K562 (cell line): ENCODE measurements at regions not wholly inside any gene's neighbourhood (a gene's known extent, or its start where the extent isn't known, plus 50 kb on each side); places are given as distances from the start of the nearest gene placed in this dataset.

Experiments used
- ATF1 ChIP-seq, 2 experiments: fragments of 450-650 bp in 1 of 2; IDR thresholded peaks; 2 replicates each; pipeline ENCODE4 v1.6.1; 2016; ENCODE audit warnings: missing compliant biosample characterization in 1 of 2, missing genetic modification characterization in 1 of 2
- BRCA1 ChIP-seq, 2 experiments: fragments of 450-650 bp in 1 of 2; sonication (generic) in 1 of 2; formaldehyde crosslinking in 1 of 2; IDR thresholded peaks; 2 replicates each; pipeline versions ENCODE4 v1.5.0 to v1.6.1; 2017 to 2020; ENCODE audit warnings: mild to moderate bottlenecking in 1 of 2, missing genetic modification reagents in 1 of 2
- CHD1 ChIP-seq: fragments of 200-600 bp; sonication (generic); IDR thresholded peaks from one replicate; pipeline ENCODE4 v1.6.1; 2012; ENCODE audit warnings: mild to moderate bottlenecking, moderate library complexity, low read length, inconsistent platforms
- CREBBP ChIP-seq: IDR thresholded peaks from one replicate; pipeline ENCODE4 v1.6.1; 2012; ENCODE audit warnings: low read depth, mild to moderate bottlenecking, control low read depth, inconsistent platforms, low read length
- EZH2 ChIP-seq: IDR thresholded peaks from 2 replicates; pipeline ENCODE4 v1.6.1; 2012; ENCODE audit warnings: low read depth, mild to moderate bottlenecking, inconsistent platforms, low read length, borderline replicate concordance
- HCFC1 ChIP-seq: IDR thresholded peaks from 2 replicates; pipeline ENCODE4 v1.6.1; 2012; ENCODE audit warnings: low read depth, low read length, improper control_type of control experiment
- MEIS2 ChIP-seq: fragments of 450-650 bp; IDR thresholded peaks from 2 replicates; pipeline ENCODE4 v1.6.1; 2014; ENCODE audit warnings: mild to moderate bottlenecking; ENCODE audit not compliant: partially characterized antibody
- POLR2A ChIP-seq: fragments of 450-650 bp; conservative IDR thresholded peaks from 2 replicates; pipeline ENCODE4 v1.6.1; 2016
- SETDB1 ChIP-seq: IDR thresholded peaks from one replicate; pipeline ENCODE4 v1.6.1; 2012; ENCODE audit warnings: low read length, control low read depth, inconsistent platforms
- SIN3A ChIP-seq, 2 experiments: fragments of 150-350 bp in 1 of 2; IDR thresholded peaks; 2 replicates each; pipeline ENCODE4 v1.6.1; 2011 to 2016; ENCODE audit warnings: borderline replicate concordance in 2 of 2, low read depth in 2 of 2, low read length in 2 of 2, mild to moderate bottlenecking in 2 of 2, moderate library complexity in 2 of 2; ENCODE audit not compliant: control insufficient read depth in 1 of 2
- SMARCC2 ChIP-seq: fragments of 450-650 bp; IDR thresholded peaks from 2 replicates; pipeline ENCODE4 v1.6.1; 2017; ENCODE audit warnings: antibody characterized with exemption, moderate library complexity, mild to moderate bottlenecking, low read depth
- TF ChIP-seq, protein P1 (sequence below), 3 experiments: IDR thresholded peaks in 2 of 3; conservative IDR thresholded peaks in 1 of 3; 2 replicates each; pipeline ENCODE4 v1.5.1; 2011 to 2012; ENCODE audit warnings: low read length in 3 of 3, mild to moderate bottlenecking in 3 of 3, control low read depth in 2 of 3, improper control_type of control experiment in 1 of 3, inconsistent platforms in 1 of 3, low read depth in 1 of 3, mixed read lengths in 1 of 3, moderate library complexity in 1 of 3; ENCODE audit not compliant: insufficient read depth in 2 of 3

DNA sequence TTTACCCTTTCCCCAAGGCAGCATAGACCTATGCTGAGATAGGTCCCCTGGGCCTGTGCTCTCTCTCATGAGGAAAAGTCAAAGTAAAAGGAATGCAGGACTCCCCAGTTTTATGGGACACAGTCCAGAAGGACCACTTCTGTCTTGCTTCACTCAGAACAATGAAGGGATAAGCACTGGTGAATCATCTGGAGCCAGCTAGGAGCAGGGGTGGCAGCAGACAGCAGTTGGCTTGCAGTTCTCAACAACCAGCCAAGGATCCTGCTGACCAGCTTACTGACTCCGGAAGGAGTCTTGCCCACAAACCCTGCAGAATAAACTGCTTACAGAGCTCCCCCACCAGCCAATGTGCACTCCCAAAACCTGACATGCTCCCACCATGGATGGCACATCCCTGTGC, 152.1 kb upstream of the GHITM start:
- TF ChIP-seq, protein P1, sequence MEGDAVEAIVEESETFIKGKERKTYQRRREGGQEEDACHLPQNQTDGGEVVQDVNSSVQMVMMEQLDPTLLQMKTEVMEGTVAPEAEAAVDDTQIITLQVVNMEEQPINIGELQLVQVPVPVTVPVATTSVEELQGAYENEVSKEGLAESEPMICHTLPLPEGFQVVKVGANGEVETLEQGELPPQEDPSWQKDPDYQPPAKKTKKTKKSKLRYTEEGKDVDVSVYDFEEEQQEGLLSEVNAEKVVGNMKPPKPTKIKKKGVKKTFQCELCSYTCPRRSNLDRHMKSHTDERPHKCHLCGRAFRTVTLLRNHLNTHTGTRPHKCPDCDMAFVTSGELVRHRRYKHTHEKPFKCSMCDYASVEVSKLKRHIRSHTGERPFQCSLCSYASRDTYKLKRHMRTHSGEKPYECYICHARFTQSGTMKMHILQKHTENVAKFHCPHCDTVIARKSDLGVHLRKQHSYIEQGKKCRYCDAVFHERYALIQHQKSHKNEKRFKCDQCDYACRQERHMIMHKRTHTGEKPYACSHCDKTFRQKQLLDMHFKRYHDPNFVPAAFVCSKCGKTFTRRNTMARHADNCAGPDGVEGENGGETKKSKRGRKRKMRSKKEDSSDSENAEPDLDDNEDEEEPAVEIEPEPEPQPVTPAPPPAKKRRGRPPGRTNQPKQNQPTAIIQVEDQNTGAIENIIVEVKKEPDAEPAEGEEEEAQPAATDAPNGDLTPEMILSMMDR (IDR thresholded peaks at IDR 0.05 in 2 of 3, conservative IDR thresholded peaks at IDR 0.05 in 1 of 3; ENCODE audit: insufficient read depth in 2 of 3, low read depth in 1 of 3, low read length in 3 of 3): no peak
- TF ChIP-seq BRCA1 (IDR thresholded peaks at IDR 0.05) (no peak), BRCA1 (CRISPR knock-in tag; IDR thresholded peaks at IDR 0.05) (no peak), POLR2A (no peak), MEIS2 (no peak), CHD1 (no peak), SMARCC2 (no peak), CREBBP (no peak), HCFC1 (no peak), EZH2 (no peak), ATF1 (CRISPR knock-in tag; IDR thresholded peaks at IDR 0.05) (no peak), ATF1 (tag; IDR thresholded peaks at IDR 0.05) (no peak), SIN3A (IDR thresholded peaks at IDR 0.05; ENCODE audit: borderline replicate concordance in 2 of 2, control insufficient read depth in 1 of 2, low read depth in 2 of 2, low read length in 2 of 2) (no peak), SETDB1 (no peak)
